GM18517 (cell line): ENCODE measurements at regions not wholly inside any gene's neighbourhood (a gene's known extent, or its start where the extent isn't known, plus 50 kb on each side); places are given as distances from the start of the nearest gene placed in this dataset.

Experiments
- ATAC-seq: cut with Tn5 transposase; IDR thresholded peaks from one replicate; pipeline ENCODE4 v1.9.1; 2021; ENCODE audit warnings: mild to moderate bottlenecking, moderate library complexity; ENCODE audit not compliant: unreplicated experiment

GRCh38 chr10:88081457-88082054 is 218.1 kb downstream of the PTEN start:
- ATAC-seq, result no peak

GRCh38 chr10:88082391-88082790 is 219.0 kb downstream of the PTEN start:
- peak; percentile 20 for ATAC-seq

GRCh38 chr10:88082806-88083596 is 219.6 kb downstream of the PTEN start:
- ATAC-seq, result peak; percentile 82

- ATAC-seq, result no peak
These were observed 220.2 kb downstream of the PTEN start for GRCh38 chr10:88083597-88083989.

GRCh38 chr10:88086187-88086960 is 222.9 kb downstream of the PTEN start:
- no peak for ATAC-seq

GRCh38 chr10:88088441-88089340 is 225.3 kb downstream of the PTEN start:
- no peak for ATAC-seq

GRCh38 chr10:88089498-88089897 is 226.1 kb downstream of the PTEN start:
- no peak for ATAC-seq

GRCh38 chr10:88090568-88091214 is 227.3 kb downstream of the PTEN start:
- no peak for ATAC-seq

- peak; percentile 90 for ATAC-seq
These were observed 228.2 kb downstream of the PTEN start for GRCh38 chr10:88091490-88092061.

GRCh38 chr10:88092265-88092664 is 228.8 kb downstream of the PTEN start:
- no peak for ATAC-seq

GRCh38 chr10:88092973-88093372 is 229.5 kb downstream of the PTEN start:
- ATAC-seq, result no peak

GRCh38 chr10:88094795-88095194 is 231.4 kb downstream of the PTEN start:
- ATAC-seq, result no peak

- no peak for ATAC-seq
These were observed 231.8 kb downstream of the PTEN start for GRCh38 chr10:88095223-88095721.

- no peak for ATAC-seq
These were observed 232.5 kb downstream of the PTEN start for GRCh38 chr10:88095778-88096431.

- no peak for ATAC-seq
These were observed 233.7 kb downstream of the PTEN start for GRCh38 chr10:88097092-88097516.

- no peak for ATAC-seq
These were observed 234.1 kb downstream of the PTEN start for GRCh38 chr10:88097536-88097935.

GRCh38 chr10:88100281-88100680 is 236.9 kb downstream of the PTEN start:
- no peak for ATAC-seq

GRCh38 chr10:88101666-88102065 is 238.2 kb downstream of the PTEN start:
- no peak for ATAC-seq

- ATAC-seq, result no peak
These were observed 240.2 kb downstream of the PTEN start for GRCh38 chr10:88103576-88103975.
